ENCODE measurements at regions not wholly inside any gene's neighbourhood (a gene's known extent, or its start where the extent isn't known, plus 50 kb on each side); places are given as distances from the start of the nearest gene placed in this dataset.

- Histone ChIP-seq H4K5ac (ENCODE audit: insufficient read length, low read depth, low read length) (no peak overlapping the region), H3K18ac (ENCODE audit: insufficient read length, low read depth, low read length) (no peak overlapping the region), H4K91ac (ENCODE audit: insufficient read length, low read depth, low read length) (no peak overlapping the region), H3K79me2 (ENCODE audit: insufficient read depth, low read length) (0 out of 2 replicates have a peak, but pooled peaks cover 3% of the 10 kb centered on the region), H2BK12ac (ENCODE audit: insufficient read length, low read depth, low read length) (no peak overlapping the region), H2BK120ac (ENCODE audit: low read depth, low read length, poor library complexity, severe bottlenecking) (no peak overlapping the region), H2BK15ac (ENCODE audit: low read depth, low read length) (no peak overlapping the region), H3K9me3 (ENCODE audit: control insufficient read depth, low read depth, low read length) (no peaks in the 10 kb centered on the region), H3K4me1 (ENCODE audit: insufficient read depth, low read length) (no peaks in the 10 kb centered on the region), H3T11ph (ENCODE audit: low read length) (no peak overlapping the region), H4K8ac (replicated peaks; ENCODE audit: insufficient read length, low read depth, low read length) (no peak overlapping the region), H3K23ac (ENCODE audit: insufficient read length, low read depth, low read length) (no peak overlapping the region), H3K14ac (ENCODE audit: insufficient read depth, low read length) (no peak overlapping the region), H3K4ac (ENCODE audit: low read depth, low read length) (no peak overlapping the region), H3K9ac (ENCODE audit: extremely low read depth, insufficient read length, low read length) (no peak overlapping the region), H2BK5ac (ENCODE audit: insufficient read length, low read length) (no peak overlapping the region), H3K23me2 (ENCODE audit: insufficient read length, low read depth, low read length, poor library complexity, severe bottlenecking) (peaks cover 3% of the 10 kb centered on the region), H2AK5ac (ENCODE audit: insufficient read length, low read length) (no peak overlapping the region), H3K56ac (ENCODE audit: insufficient read length, low read depth, low read length) (no peak overlapping the region), H2BK20ac (ENCODE audit: low read depth, low read length, poor library complexity, severe bottlenecking) (no peak overlapping the region), H3K4me2 (ENCODE audit: insufficient read depth, insufficient read length, low read length) (no peak overlapping the region), H3K27ac (ENCODE audit: insufficient read length, low read depth, low read length) (no peak overlapping the region), H3K27me3 (ENCODE audit: insufficient read depth, low read length) (no peaks in the 10 kb centered on the region), H3K79me1 (ENCODE audit: insufficient read depth, low read depth, low read length, poor library complexity, severe bottlenecking) (no peaks in the 10 kb centered on the region), H4K20me1 (ENCODE audit: control insufficient read depth, insufficient read depth, insufficient read length) (peaks cover 3% of the 10 kb centered on the region), H2AFZ (ENCODE audit: low read length) (no peak overlapping the region)
- Mint-ChIP-seq H3K9me3 (peaks cover 0 to 3% of the 10 kb centered on the region in 2 experiments; a peak in 1 of 5 replicates), H3K27ac (no peak overlapping the region), H3K36me3 (ENCODE audit: insufficient read depth in 1 of 3, low read depth in 3 of 3) (peaks cover 0 to 12% (median 0%) of the 10 kb centered on the region in 3 experiments; a peak in 4 of 7 replicates), H3K27me3 (ENCODE audit: low read depth) (peaks cover 11% of the 10 kb centered on the region), H3K4me1 (0 out of 4 replicates have a peak, but pooled peaks cover 0 to 3% of the 10 kb centered on the region in 2 experiments), H3K4me3 (no peak overlapping the region)
- DNase-seq: no peak
- no peak for TF ChIP-seq CTCF (conservative IDR thresholded peaks at IDR 0.05)
- WGBS (ENCODE audit: extremely low coverage, insufficient read length, low lambda C conversion rate): no CpG with 5 or more reads among the region's 3 CpGs
Measured at GRCh38 chr12:125408718-125409117, 343.5 kb downstream of the AACS start.

Data from H9 (cell line).